ENCODE measurements at regions not wholly inside any gene's neighbourhood (a gene's known extent, or its start where the extent isn't known, plus 50 kb on each side); places are given as distances from the start of the nearest gene placed in this dataset.

GRCh38 chr13:27673911-27674310 lies 52.2 kb downstream of the POLR1D start:
- Histone ChIP-seq H3K4me1 (ENCODE audit: control insufficient read depth, insufficient read depth, low read length) (no peaks in the 10 kb centered on the region), H3K4me3 (ENCODE audit: low read length) (no peak overlapping the region), H3K27me3 (ENCODE audit: control insufficient read depth, insufficient read depth, low read length) (no peaks in the 10 kb centered on the region), H3K9me3 (ENCODE audit: control insufficient read depth, insufficient read depth, low read length) (no peaks in the 10 kb centered on the region), H3K36me3 (ENCODE audit: control insufficient read depth, insufficient read depth, low read length) (no peaks in the 10 kb centered on the region), H3K27ac (ENCODE audit: low read length) (no peak overlapping the region)
- no peak for DNase-seq (ENCODE audit: low read depth, low spot score)
- WGBS (ENCODE audit: insufficient coverage, insufficient read length): no CpG with 5 or more reads among the region's 1 CpG

- Histone ChIP-seq H3K36me3 (ENCODE audit: control insufficient read depth, insufficient read depth, low read length) (no peaks in the 10 kb centered on the region), H3K4me3 (ENCODE audit: low read length) (no peak overlapping the region), H3K27ac (ENCODE audit: low read length) (no peak overlapping the region), H3K4me1 (ENCODE audit: control insufficient read depth, insufficient read depth, low read length) (no peaks in the 10 kb centered on the region), H3K9me3 (ENCODE audit: control insufficient read depth, insufficient read depth, low read length) (no peaks in the 10 kb centered on the region), H3K27me3 (ENCODE audit: control insufficient read depth, insufficient read depth, low read length) (no peaks in the 10 kb centered on the region)
- no CpG with 5 or more reads among the region's 6 CpGs for WGBS (ENCODE audit: insufficient coverage, insufficient read length)
- no peak for DNase-seq (ENCODE audit: low read depth, low spot score)
Measured at GRCh38 chr13:27678306-27679040, 56.8 kb downstream of the POLR1D start.

- DNase-seq (ENCODE audit: low read depth, low spot score): no peak
- WGBS (ENCODE audit: insufficient coverage, insufficient read length): no CpG with 5 or more reads among the region's 1 CpG
- H3K9me3 ChIP-seq (ENCODE audit: control insufficient read depth, insufficient read depth, low read length): no peaks in the 10 kb centered on the region
- no peak overlapping the region for H3K27ac ChIP-seq (ENCODE audit: low read length)
- no peaks in the 10 kb centered on the region for H3K4me1 ChIP-seq (ENCODE audit: control insufficient read depth, insufficient read depth, low read length)
- no peaks in the 10 kb centered on the region for H3K27me3 ChIP-seq (ENCODE audit: control insufficient read depth, insufficient read depth, low read length)
- no peak overlapping the region for H3K4me3 ChIP-seq (ENCODE audit: low read length)
- H3K36me3 ChIP-seq (ENCODE audit: control insufficient read depth, insufficient read depth, low read length): no peaks in the 10 kb centered on the region
Measured at GRCh38 chr13:27679396-27679795, 57.7 kb downstream of the POLR1D start.

GRCh38 chr13:27679896-27680295 lies 58.2 kb downstream of the POLR1D start:
- no peak for DNase-seq (ENCODE audit: low read depth, low spot score)
- Histone ChIP-seq H3K4me1 (ENCODE audit: control insufficient read depth, insufficient read depth, low read length) (no peaks in the 10 kb centered on the region), H3K36me3 (ENCODE audit: control insufficient read depth, insufficient read depth, low read length) (no peaks in the 10 kb centered on the region), H3K9me3 (ENCODE audit: control insufficient read depth, insufficient read depth, low read length) (no peaks in the 10 kb centered on the region), H3K27ac (ENCODE audit: low read length) (no peak overlapping the region), H3K4me3 (ENCODE audit: low read length) (no peak overlapping the region), H3K27me3 (ENCODE audit: control insufficient read depth, insufficient read depth, low read length) (no peaks in the 10 kb centered on the region)
- no CpG with 5 or more reads among the region's 5 CpGs for WGBS (ENCODE audit: insufficient coverage, insufficient read length)

GRCh38 chr13:27680465-27680864 lies 58.8 kb downstream of the POLR1D start:
- DNase-seq (ENCODE audit: low read depth, low spot score): no peak
- no peaks in the 10 kb centered on the region for H3K36me3 ChIP-seq (ENCODE audit: control insufficient read depth, insufficient read depth, low read length)
- no peak overlapping the region for H3K27ac ChIP-seq (ENCODE audit: low read length)
- H3K4me3 ChIP-seq (ENCODE audit: low read length): no peak overlapping the region
- H3K27me3 ChIP-seq (ENCODE audit: control insufficient read depth, insufficient read depth, low read length): no peaks in the 10 kb centered on the region
- H3K9me3 ChIP-seq (ENCODE audit: control insufficient read depth, insufficient read depth, low read length): no peaks in the 10 kb centered on the region
- no peaks in the 10 kb centered on the region for H3K4me1 ChIP-seq (ENCODE audit: control insufficient read depth, insufficient read depth, low read length)

GRCh38 chr13:27691207-27691606 lies 69.5 kb downstream of the POLR1D start:
- Histone ChIP-seq H3K27ac (ENCODE audit: low read length) (no peak overlapping the region), H3K4me3 (ENCODE audit: low read length) (no peak overlapping the region), H3K9me3 (ENCODE audit: control insufficient read depth, insufficient read depth, low read length) (no peaks in the 10 kb centered on the region), H3K4me1 (ENCODE audit: control insufficient read depth, insufficient read depth, low read length) (no peaks in the 10 kb centered on the region), H3K36me3 (ENCODE audit: control insufficient read depth, insufficient read depth, low read length) (no peaks in the 10 kb centered on the region), H3K27me3 (ENCODE audit: control insufficient read depth, insufficient read depth, low read length) (no peaks in the 10 kb centered on the region)
- DNase-seq (ENCODE audit: low read depth, low spot score): no peak
- WGBS (ENCODE audit: insufficient coverage, insufficient read length): no CpG with 5 or more reads among the region's 3 CpGs

- Histone ChIP-seq H3K9me3 (ENCODE audit: control insufficient read depth, insufficient read depth, low read length) (no peaks in the 10 kb centered on the region), H3K4me1 (ENCODE audit: control insufficient read depth, insufficient read depth, low read length) (no peaks in the 10 kb centered on the region), H3K4me3 (ENCODE audit: low read length) (no peak overlapping the region), H3K36me3 (ENCODE audit: control insufficient read depth, insufficient read depth, low read length) (no peaks in the 10 kb centered on the region), H3K27me3 (ENCODE audit: control insufficient read depth, insufficient read depth, low read length) (no peaks in the 10 kb centered on the region), H3K27ac (ENCODE audit: low read length) (no peak overlapping the region)
- no CpG with 5 or more reads among the region's 3 CpGs for WGBS (ENCODE audit: insufficient coverage, insufficient read length)
- no peak for DNase-seq (ENCODE audit: low read depth, low spot score)
Measured at GRCh38 chr13:27696731-27697130, 75.0 kb downstream of the POLR1D start.

- WGBS (ENCODE audit: insufficient coverage, insufficient read length): no CpG with 5 or more reads among the region's 4 CpGs
- H3K27ac ChIP-seq (ENCODE audit: low read length): no peak overlapping the region
- DNase-seq (ENCODE audit: low read depth, low spot score): no peak
Measured at GRCh38 chr13:27699952-27700351, 78.3 kb downstream of the POLR1D start.

GRCh38 chr13:27704681-27705080 lies 83.0 kb downstream of the POLR1D start:
- H3K27me3 ChIP-seq (ENCODE audit: control insufficient read depth, insufficient read depth, low read length): no peaks in the 10 kb centered on the region
- no peak overlapping the region for H3K4me3 ChIP-seq (ENCODE audit: low read length)
- 0 out of 2 replicates have a peak, but pooled peaks cover 2% of the 10 kb centered on the region for H3K4me1 ChIP-seq (ENCODE audit: control insufficient read depth, insufficient read depth, low read length)
- DNase-seq (ENCODE audit: low read depth, low spot score): no peak
- no peaks in the 10 kb centered on the region for H3K9me3 ChIP-seq (ENCODE audit: control insufficient read depth, insufficient read depth, low read length)
- no CpG with 5 or more reads among the region's 2 CpGs for WGBS (ENCODE audit: insufficient coverage, insufficient read length)
- H3K36me3 ChIP-seq (ENCODE audit: control insufficient read depth, insufficient read depth, low read length): no peaks in the 10 kb centered on the region
- H3K27ac ChIP-seq (ENCODE audit: low read length): no peak overlapping the region

More at GRCh38 chr13:27699952-27700351, 78.3 kb downstream of the POLR1D start:
- Histone ChIP-seq H3K4me3 (ENCODE audit: low read length) (no peak overlapping the region), H3K9me3 (ENCODE audit: control insufficient read depth, insufficient read depth, low read length) (no peaks in the 10 kb centered on the region), H3K27me3 (ENCODE audit: control insufficient read depth, insufficient read depth, low read length) (no peaks in the 10 kb centered on the region), H3K4me1 (ENCODE audit: control insufficient read depth, insufficient read depth, low read length) (no peaks in the 10 kb centered on the region), H3K36me3 (ENCODE audit: control insufficient read depth, insufficient read depth, low read length) (no peaks in the 10 kb centered on the region)

- no peak for DNase-seq (ENCODE audit: low read depth, low spot score)
- H3K4me1 ChIP-seq (ENCODE audit: control insufficient read depth, insufficient read depth, low read length): 0 out of 2 replicates have a peak, but pooled peaks cover 2% of the 10 kb centered on the region
Measured at GRCh38 chr13:27708325-27708724, 84.0 kb upstream of the GSX1 start.

GRCh38 chr13:27709779-27710178 lies 82.5 kb upstream of the GSX1 start:
- Histone ChIP-seq H3K4me3 (ENCODE audit: low read length) (no peak overlapping the region), H3K4me1 (ENCODE audit: control insufficient read depth, insufficient read depth, low read length) (0 out of 2 replicates have a peak, but pooled peaks cover 2% of the 10 kb centered on the region), H3K36me3 (ENCODE audit: control insufficient read depth, insufficient read depth, low read length) (no peaks in the 10 kb centered on the region), H3K27me3 (ENCODE audit: control insufficient read depth, insufficient read depth, low read length) (no peaks in the 10 kb centered on the region), H3K27ac (ENCODE audit: low read length) (no peak overlapping the region), H3K9me3 (ENCODE audit: control insufficient read depth, insufficient read depth, low read length) (no peaks in the 10 kb centered on the region)
- DNase-seq (ENCODE audit: low read depth, low spot score): no peak
- no CpG with 5 or more reads among the region's 1 CpG for WGBS (ENCODE audit: insufficient coverage, insufficient read length)

More at GRCh38 chr13:27708325-27708724, 84.0 kb upstream of the GSX1 start:
- Histone ChIP-seq H3K36me3 (ENCODE audit: control insufficient read depth, insufficient read depth, low read length) (no peaks in the 10 kb centered on the region), H3K4me3 (ENCODE audit: low read length) (no peak overlapping the region), H3K27ac (ENCODE audit: low read length) (no peak overlapping the region), H3K9me3 (ENCODE audit: control insufficient read depth, insufficient read depth, low read length) (no peaks in the 10 kb centered on the region), H3K27me3 (ENCODE audit: control insufficient read depth, insufficient read depth, low read length) (no peaks in the 10 kb centered on the region)
- no CpG with 5 or more reads among the region's 9 CpGs for WGBS (ENCODE audit: insufficient coverage, insufficient read length)
